ENCODE measurements at regions not wholly inside any gene's neighbourhood (a gene's known extent, or its start where the extent isn't known, plus 50 kb on each side); places are given as distances from the start of the nearest gene placed in this dataset.

DNA sequence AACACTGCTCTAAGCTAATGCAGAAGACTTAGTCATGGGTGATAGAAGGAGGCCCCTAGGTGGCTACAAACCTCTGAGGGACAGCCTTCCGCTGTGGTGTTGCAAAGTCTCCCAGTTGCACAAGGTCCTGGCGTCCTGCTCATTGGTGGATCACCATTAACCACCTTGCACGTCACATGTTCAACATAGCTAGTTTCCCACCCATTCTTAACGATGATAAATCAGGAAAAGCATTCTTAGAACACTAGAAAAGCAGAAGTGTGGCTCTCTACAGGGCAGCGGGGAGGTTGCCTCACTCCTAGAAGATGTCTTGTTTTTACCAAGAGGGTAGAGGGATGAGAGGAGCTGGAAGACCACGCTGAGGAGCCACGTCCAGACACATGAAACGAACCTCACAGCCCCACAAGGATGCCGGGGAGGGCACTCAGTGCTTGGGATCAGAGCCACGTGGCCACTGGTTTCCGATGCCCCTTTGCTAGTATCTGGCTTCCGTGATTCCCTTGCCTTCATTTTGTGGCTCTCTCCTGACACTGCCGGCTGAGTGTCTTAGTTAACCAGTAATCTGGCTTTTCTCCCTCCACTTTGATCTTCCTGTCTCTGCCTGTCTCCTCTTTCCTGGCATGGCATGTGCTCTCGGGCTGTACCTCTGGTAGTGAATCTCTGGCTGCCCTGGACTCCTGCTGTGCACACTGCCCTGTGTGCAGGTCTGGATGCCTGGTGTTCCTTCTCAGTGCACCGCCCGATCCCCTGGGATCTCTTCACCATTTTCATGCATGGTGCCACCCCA lies 91.4 kb upstream of the NEDD9 start (continued):
- TF ChIP-seq, protein P1, sequence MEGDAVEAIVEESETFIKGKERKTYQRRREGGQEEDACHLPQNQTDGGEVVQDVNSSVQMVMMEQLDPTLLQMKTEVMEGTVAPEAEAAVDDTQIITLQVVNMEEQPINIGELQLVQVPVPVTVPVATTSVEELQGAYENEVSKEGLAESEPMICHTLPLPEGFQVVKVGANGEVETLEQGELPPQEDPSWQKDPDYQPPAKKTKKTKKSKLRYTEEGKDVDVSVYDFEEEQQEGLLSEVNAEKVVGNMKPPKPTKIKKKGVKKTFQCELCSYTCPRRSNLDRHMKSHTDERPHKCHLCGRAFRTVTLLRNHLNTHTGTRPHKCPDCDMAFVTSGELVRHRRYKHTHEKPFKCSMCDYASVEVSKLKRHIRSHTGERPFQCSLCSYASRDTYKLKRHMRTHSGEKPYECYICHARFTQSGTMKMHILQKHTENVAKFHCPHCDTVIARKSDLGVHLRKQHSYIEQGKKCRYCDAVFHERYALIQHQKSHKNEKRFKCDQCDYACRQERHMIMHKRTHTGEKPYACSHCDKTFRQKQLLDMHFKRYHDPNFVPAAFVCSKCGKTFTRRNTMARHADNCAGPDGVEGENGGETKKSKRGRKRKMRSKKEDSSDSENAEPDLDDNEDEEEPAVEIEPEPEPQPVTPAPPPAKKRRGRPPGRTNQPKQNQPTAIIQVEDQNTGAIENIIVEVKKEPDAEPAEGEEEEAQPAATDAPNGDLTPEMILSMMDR (CRISPR knock-in tag; IDR thresholded peaks at IDR 0.05) = peak; percentile 20
- TF ChIP-seq ZFYVE20 (CRISPR knock-in tag; IDR thresholded peaks at IDR 0.05; ENCODE audit: borderline replicate concordance, low read depth) (no peak), NFYC (CRISPR knock-in tag; IDR thresholded peaks at IDR 0.05) (0 out of 2 replicates have a peak, but pooled peaks have one; percentile 23), FOSL2 (CRISPR knock-in tag; IDR thresholded peaks at IDR 0.05) (peak; percentile 70), SATB2 (CRISPR knock-in tag; IDR thresholded peaks at IDR 0.05) (0 out of 2 replicates have a peak, but pooled peaks have one; percentile 82), SNAI1 (CRISPR knock-in tag; IDR thresholded peaks at IDR 0.05; ENCODE audit: borderline replicate concordance) (no peak), ZNF543 (CRISPR knock-in tag; IDR thresholded peaks at IDR 0.05) (no peak), HES4 (CRISPR knock-in tag; IDR thresholded peaks at IDR 0.05; ENCODE audit: borderline replicate concordance) (peak; percentile 97), ZSCAN25 (CRISPR knock-in tag; IDR thresholded peaks at IDR 0.05) (peak; percentile 89; the same call in 1 of the 2 replicates), ZNF83 (CRISPR knock-in tag; IDR thresholded peaks at IDR 0.05; ENCODE audit: borderline replicate concordance) (no peak), ZNF580 (CRISPR knock-in tag; IDR thresholded peaks at IDR 0.05; ENCODE audit: borderline replicate concordance, low read depth) (peak; percentile 89; the same call in 1 of the 2 replicates), ZNF883 (CRISPR knock-in tag; IDR thresholded peaks at IDR 0.05; ENCODE audit: not compliant biosample characterization) (peak; percentile 86)
- TF ChIP-seq, protein P2, sequence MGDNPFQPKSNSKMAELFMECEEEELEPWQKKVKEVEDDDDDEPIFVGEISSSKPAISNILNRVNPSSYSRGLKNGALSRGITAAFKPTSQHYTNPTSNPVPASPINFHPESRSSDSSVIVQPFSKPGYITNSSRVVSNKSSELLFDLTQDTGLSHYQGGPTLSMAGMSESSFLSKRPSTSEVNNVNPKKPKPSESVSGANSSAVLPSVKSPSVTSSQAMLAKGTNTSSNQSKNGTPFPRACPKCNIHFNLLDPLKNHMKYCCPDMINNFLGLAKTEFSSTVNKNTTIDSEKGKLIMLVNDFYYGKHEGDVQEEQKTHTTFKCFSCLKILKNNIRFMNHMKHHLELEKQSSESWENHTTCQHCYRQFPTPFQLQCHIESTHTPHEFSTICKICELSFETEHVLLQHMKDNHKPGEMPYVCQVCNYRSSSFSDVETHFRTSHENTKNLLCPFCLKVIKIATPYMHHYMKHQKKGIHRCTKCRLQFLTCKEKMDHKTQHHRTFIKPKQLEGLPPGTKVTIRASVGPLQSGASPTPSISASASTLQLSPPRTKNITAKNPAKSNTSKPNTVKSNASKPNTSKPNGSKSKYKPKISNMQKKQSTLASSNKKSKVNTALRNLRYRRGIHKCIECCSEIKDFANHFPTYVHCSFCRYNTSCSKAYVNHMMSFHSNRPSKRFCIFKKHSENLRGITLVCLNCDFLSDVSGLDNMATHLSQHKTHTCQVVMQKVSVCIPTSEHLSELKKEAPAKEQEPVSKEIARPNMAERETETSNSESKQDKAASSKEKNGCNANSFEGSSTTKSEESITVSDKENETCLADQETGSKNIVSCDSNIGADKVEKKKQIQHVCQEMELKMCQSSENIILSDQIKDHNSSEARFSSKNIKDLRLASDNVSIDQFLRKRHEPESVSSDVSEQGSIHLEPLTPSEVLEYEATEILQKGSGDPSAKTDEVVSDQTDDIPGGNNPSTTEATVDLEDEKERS (CRISPR knock-in tag; IDR thresholded peaks at IDR 0.05) = peak; percentile 96

All from HepG2 (cell line).